ENCODE measurements at regions not wholly inside any gene's neighbourhood (a gene's known extent, or its start where the extent isn't known, plus 50 kb on each side); places are given as distances from the start of the nearest gene placed in this dataset.

DNA sequence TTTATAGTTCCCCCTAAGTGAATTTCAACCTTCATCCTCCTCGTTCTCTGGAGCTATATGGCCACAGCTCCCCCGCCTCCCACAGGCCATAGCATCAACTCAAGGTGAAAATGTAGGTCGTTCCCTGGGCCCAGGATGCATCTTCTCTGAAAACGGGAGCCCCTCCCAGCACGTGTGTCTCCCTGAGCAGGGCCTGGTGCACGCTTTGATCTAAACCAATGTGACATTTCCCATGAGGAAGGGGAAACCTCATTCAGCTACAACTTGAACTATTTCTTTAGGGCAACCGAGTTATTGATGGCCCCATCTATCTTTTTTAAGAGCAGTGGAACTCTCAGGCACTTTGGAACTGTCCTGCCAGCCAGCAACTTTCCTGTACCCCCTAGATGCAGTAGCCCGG, 57.8 kb upstream of the BACE2 start:
- no peaks in the 10 kb centered on the region for H3F3A ChIP-seq (ENCODE audit: control insufficient read depth, insufficient read depth)
- peaks cover 4% of the 10 kb centered on the region; the same call in 1 of the 2 replicates for H3K4me1 ChIP-seq (ENCODE audit: control insufficient read depth, low read length)
- H3K27me3 ChIP-seq (ENCODE audit: control insufficient read depth, low read length) = no peaks in the 10 kb centered on the region
- H3K9me3 ChIP-seq (ENCODE audit: control insufficient read depth, insufficient read depth, low read length) = no peaks in the 10 kb centered on the region
- no peak for TF ChIP-seq EZH2phosphoT487 (IDR thresholded peaks at IDR 0.05; ENCODE audit: borderline replicate concordance, low read length)
- TF ChIP-seq, protein P1, sequence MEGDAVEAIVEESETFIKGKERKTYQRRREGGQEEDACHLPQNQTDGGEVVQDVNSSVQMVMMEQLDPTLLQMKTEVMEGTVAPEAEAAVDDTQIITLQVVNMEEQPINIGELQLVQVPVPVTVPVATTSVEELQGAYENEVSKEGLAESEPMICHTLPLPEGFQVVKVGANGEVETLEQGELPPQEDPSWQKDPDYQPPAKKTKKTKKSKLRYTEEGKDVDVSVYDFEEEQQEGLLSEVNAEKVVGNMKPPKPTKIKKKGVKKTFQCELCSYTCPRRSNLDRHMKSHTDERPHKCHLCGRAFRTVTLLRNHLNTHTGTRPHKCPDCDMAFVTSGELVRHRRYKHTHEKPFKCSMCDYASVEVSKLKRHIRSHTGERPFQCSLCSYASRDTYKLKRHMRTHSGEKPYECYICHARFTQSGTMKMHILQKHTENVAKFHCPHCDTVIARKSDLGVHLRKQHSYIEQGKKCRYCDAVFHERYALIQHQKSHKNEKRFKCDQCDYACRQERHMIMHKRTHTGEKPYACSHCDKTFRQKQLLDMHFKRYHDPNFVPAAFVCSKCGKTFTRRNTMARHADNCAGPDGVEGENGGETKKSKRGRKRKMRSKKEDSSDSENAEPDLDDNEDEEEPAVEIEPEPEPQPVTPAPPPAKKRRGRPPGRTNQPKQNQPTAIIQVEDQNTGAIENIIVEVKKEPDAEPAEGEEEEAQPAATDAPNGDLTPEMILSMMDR (IDR thresholded peaks at IDR 0.05; ENCODE audit: low read depth, low read length, poor library complexity, severe bottlenecking) = no peak
- no peaks in the 10 kb centered on the region for H3K9me2 ChIP-seq (replicated peaks; ENCODE audit: control insufficient read depth, low read length)
- H4K20me1 ChIP-seq (ENCODE audit: control insufficient read depth, insufficient read depth, low read depth, low read length) = no peaks in the 10 kb centered on the region
- no peak overlapping the region for H3K27ac ChIP-seq (ENCODE audit: low read depth, low read length)
- no peak overlapping the region for H3K4me3 ChIP-seq (ENCODE audit: low read length)
- H3K36me3 ChIP-seq (ENCODE audit: control insufficient read depth, low read length) = no peaks in the 10 kb centered on the region
- no peak overlapping the region for H3K4me2 ChIP-seq (ENCODE audit: low read length)
- no peaks in the 10 kb centered on the region for H3K79me2 ChIP-seq (ENCODE audit: control insufficient read depth, low read length)

DNA sequence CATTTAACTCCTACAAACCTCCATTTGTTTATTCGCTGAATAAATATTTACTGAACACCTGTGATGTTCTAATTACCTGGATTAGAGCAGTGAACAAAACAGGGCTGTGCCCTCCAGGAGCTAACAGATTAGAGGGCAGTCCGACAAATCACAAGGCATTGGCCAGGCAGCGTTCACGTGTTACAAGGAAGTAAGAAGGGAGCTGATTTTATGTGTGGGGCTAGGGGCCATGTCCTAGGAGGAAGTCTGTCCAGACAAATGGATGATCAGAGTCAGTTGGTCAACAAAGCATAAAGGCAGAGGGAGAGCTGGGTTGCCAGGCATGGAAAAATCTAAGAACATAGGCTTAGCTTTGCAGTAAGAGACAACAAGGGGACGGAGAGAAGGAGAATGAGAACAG, 57.3 kb upstream of the BACE2 start:
- Histone ChIP-seq H3K4me1 (ENCODE audit: control insufficient read depth, low read length) (peaks cover 4% of the 10 kb centered on the region; the same call in 1 of the 2 replicates), H3K9me2 (replicated peaks; ENCODE audit: control insufficient read depth, low read length) (no peaks in the 10 kb centered on the region), H3F3A (ENCODE audit: control insufficient read depth, insufficient read depth) (no peaks in the 10 kb centered on the region), H3K36me3 (ENCODE audit: control insufficient read depth, low read length) (no peaks in the 10 kb centered on the region), H3K4me2 (ENCODE audit: low read length) (no peak overlapping the region), H3K4me3 (ENCODE audit: low read length) (no peak overlapping the region), H3K79me2 (ENCODE audit: control insufficient read depth, low read length) (no peaks in the 10 kb centered on the region), H3K27ac (ENCODE audit: low read depth, low read length) (no peak overlapping the region), H4K20me1 (ENCODE audit: control insufficient read depth, insufficient read depth, low read depth, low read length) (no peaks in the 10 kb centered on the region), H3K27me3 (ENCODE audit: control insufficient read depth, low read length) (no peaks in the 10 kb centered on the region), H3K9me3 (ENCODE audit: control insufficient read depth, insufficient read depth, low read length) (no peaks in the 10 kb centered on the region)
- TF ChIP-seq, protein P1 (IDR thresholded peaks at IDR 0.05; ENCODE audit: low read depth, low read length, poor library complexity, severe bottlenecking) = no peak

DNA sequence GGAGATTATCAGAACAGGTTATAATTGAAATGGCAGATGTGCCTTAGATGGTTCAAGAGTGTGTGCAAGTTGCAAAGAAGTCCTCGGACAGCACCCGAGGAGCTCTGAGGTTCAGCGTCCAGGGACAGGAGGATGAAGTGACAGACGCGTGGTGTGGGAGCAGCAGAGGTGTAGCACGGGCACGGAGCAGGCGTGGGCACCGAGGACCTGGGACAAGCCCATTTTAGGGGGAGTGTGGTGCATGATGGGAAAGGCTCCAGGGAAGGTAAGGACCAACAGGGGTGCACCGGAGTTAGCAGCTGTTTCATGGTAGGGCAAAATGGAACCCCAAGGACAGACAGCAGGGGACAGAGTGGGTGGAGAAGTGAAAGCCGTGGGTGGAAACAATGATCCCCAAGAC, 56.3 kb upstream of the BACE2 start:
- no peak for TF ChIP-seq EZH2phosphoT487 (IDR thresholded peaks at IDR 0.05; ENCODE audit: borderline replicate concordance, low read length)
- TF ChIP-seq, protein P1 (IDR thresholded peaks at IDR 0.05; ENCODE audit: low read depth, low read length, poor library complexity, severe bottlenecking) = no peak
- Histone ChIP-seq H3K9me2 (replicated peaks; ENCODE audit: control insufficient read depth, low read length) (no peaks in the 10 kb centered on the region), H3K9me3 (ENCODE audit: control insufficient read depth, insufficient read depth, low read length) (no peaks in the 10 kb centered on the region), H3K27ac (ENCODE audit: low read depth, low read length) (no peak overlapping the region), H3K4me2 (ENCODE audit: low read length) (no peak overlapping the region), H3K4me1 (ENCODE audit: control insufficient read depth, low read length) (peaks cover 4% of the 10 kb centered on the region; the same call in 1 of the 2 replicates), H3K36me3 (ENCODE audit: control insufficient read depth, low read length) (no peaks in the 10 kb centered on the region), H3K79me2 (ENCODE audit: control insufficient read depth, low read length) (no peaks in the 10 kb centered on the region), H3K4me3 (ENCODE audit: low read length) (no peak overlapping the region), H3F3A (ENCODE audit: control insufficient read depth, insufficient read depth) (no peaks in the 10 kb centered on the region), H3K27me3 (ENCODE audit: control insufficient read depth, low read length) (no peaks in the 10 kb centered on the region), H4K20me1 (ENCODE audit: control insufficient read depth, insufficient read depth, low read depth, low read length) (no peaks in the 10 kb centered on the region)

All from DOHH2 (cell line).